GM12874 (cell line): ENCODE measurements at regions not wholly inside any gene's neighbourhood (a gene's known extent, or its start where the extent isn't known, plus 50 kb on each side); places are given as distances from the start of the nearest gene placed in this dataset.

Experiments used
- TF ChIP-seq, protein P1 (sequence below): IDR thresholded peaks from 2 replicates; pipeline ENCODE4 v1.5.1; 2011; ENCODE audit warnings: low read depth, mild to moderate bottlenecking, control low read depth, low read length, moderate library complexity; ENCODE audit not compliant: insufficient read depth

DNA sequence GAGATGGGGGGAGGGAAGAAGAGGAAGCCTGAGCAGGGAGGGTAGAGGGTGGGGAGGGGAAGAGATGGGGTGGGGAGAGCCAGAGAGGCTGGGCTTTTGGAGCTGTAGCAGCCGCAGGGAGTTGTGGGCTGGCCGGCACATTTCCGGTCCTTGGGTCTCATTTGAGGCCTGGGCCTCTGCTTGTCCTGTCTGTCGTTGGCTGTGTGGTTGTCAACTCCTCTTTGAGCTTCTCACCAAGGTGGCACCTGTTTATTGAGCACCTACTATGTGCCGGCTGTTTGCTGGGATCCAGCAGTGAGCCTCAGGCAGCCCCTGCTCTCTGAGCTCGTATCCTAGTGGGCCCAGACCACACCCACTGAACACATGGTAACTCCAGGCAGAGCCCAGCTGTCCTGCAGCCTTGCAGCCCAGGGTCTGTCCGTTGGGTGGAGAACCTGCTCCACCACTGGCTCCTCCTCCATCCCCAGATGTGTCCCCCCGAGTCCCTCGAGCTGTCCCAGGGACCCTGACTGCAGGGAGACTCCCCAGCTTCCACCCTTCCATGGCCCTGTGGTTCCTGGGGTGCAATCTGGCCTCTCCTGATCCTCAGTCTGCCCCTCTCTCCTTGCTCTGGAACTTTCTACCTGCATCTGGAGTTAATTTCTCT is 164.9 kb downstream of the IRF8 start:
- TF ChIP-seq, protein P1, sequence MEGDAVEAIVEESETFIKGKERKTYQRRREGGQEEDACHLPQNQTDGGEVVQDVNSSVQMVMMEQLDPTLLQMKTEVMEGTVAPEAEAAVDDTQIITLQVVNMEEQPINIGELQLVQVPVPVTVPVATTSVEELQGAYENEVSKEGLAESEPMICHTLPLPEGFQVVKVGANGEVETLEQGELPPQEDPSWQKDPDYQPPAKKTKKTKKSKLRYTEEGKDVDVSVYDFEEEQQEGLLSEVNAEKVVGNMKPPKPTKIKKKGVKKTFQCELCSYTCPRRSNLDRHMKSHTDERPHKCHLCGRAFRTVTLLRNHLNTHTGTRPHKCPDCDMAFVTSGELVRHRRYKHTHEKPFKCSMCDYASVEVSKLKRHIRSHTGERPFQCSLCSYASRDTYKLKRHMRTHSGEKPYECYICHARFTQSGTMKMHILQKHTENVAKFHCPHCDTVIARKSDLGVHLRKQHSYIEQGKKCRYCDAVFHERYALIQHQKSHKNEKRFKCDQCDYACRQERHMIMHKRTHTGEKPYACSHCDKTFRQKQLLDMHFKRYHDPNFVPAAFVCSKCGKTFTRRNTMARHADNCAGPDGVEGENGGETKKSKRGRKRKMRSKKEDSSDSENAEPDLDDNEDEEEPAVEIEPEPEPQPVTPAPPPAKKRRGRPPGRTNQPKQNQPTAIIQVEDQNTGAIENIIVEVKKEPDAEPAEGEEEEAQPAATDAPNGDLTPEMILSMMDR, result no peak

DNA sequence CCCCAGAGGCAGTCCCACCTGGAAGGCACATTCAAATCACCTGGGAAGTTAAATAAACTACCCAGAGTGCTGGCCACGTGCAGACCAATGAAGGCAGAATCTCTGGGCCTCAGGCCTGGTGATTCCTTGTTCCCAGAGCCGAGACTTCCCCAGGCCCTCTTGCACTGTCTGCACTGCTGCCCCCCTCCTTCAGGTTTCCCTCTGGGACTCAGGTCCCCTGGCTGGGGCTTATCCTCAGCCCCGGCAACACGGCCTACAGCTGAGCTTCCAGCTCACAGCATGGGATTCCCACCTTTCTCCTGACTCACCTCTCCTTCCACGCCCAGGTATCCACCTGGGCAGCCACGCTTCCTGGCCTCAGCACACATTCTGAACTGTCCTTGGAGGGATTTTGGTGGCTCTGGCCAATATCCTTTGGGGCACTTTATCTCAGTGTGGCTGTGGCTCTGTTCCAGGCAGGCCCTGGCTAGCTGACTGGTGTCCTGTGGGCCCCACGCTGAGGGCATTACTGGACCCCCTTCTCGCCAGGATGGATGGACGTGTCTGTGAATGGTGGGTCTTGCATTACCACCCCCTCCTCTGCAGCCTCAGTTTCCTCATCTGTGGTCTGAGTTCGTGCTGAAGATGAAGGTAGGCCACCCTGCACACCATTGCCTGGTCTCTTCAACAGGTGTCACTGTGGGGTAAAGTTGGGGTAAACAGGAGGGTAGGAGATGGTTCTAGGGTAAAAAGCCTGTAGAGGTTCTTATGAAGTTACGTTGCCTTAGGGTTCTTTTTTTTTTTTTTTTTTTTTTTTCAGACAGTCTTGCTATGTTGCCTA is 165.7 kb downstream of the IRF8 start:
- TF ChIP-seq, protein P1, result peak; percentile 17; the same call in 1 of the 2 replicates

DNA sequence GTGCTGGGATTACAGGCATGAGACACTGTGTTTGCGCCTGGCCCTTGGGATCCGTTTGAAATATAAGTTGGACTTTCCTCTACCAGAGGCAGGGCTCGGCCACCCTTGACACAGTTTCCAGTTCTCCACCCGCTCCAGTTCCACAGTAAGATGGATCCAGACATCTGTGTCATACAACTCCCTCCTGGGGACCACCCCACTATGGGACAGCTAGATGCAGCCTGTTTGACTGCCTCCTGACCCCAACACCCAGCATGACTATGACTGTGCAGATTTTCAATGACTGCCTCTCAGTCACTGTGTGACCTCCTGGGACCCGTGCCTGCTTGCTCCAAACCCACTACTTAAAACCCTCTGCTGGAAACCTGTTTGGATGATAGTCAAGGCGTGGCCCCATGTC is 166.7 kb downstream of the IRF8 start:
- TF ChIP-seq, protein P1, result no peak

DNA sequence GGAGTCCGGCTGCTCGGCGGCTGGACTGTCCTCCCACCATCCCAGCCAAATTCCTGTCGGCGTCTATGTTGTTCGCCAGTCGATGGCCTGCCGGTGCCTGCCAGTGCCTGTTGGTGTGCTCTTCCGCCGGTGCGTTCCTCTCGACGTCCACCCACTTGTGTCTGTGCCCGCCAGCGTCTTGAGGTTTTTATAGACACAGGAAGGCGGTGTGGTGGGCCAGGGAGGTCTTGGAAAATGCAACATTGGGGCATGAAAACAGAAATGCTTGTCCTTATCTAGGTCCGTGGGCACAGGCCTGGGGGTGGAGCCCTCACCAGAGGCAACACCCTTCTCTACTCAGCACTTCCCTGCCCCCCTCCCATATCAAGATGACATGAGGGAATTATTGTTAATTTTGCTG is 167.8 kb downstream of the IRF8 start:
- TF ChIP-seq, protein P1, result no peak

DNA sequence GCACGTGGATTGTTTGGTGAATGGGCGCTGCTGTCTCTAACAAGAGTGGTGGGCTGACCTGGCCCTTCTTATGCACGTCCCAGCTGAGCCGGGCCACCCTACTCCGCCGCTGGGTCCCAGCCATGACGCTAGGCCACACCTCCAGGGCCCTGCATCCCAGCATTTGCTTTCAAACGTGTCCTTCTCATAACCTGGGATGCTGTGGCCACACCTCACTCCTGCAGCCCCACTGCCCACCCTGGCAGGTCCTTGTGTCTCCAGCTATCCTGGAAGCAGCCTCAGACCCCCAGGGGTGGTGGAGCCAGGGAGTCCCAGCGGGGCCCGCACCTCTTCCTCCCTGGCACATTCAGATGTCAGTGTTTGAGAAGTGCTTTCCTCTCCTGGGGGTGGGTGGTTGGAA is 168.6 kb downstream of the IRF8 start:
- TF ChIP-seq, protein P1, result no peak

DNA sequence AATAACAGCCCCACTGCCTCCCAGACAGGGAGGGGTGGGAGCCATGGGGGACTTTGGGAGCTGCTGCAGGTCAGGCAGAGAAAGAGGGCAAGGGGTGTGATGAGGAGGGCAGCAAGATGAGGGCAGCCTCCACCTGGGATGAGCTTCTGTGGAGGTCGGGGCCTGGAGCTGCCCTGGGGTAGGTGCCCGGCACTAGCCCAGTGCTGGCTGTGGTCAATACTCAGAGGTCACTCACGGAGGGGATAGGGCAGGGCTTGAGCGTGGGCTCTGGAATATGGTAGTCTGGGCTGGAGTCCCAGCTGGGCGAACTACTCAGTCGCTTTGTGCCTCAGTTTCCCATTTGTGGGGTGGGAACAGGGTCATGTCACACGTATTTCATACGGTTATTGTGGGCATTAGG is 169.0 kb downstream of the IRF8 start:
- TF ChIP-seq, protein P1, result no peak

DNA sequence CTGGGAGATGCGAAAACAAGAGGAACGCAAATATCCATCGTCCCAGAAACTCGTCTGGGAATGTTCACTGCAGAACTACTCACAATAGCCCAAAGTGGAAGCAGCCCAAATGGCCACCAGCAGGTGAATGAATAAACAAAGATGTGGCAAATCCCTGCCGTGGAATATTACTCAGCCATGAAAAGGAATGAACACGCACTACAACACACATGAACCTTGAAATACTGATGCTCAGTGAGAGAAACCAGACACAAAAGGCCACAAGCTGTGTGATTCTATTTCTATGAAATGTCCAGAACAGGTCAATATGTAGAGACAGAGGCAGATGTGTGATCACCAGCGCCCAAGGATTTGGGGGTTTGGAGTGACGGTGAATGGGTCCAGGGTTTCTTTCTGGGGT is 169.8 kb downstream of the IRF8 start:
- TF ChIP-seq, protein P1, result no peak
